NCI-H2196 treated with DMSO at 0.1 percent for 48 hours (cell line): ENCODE measurements at regions not wholly inside any gene's neighbourhood (a gene's known extent, or its start where the extent isn't known, plus 50 kb on each side); places are given as distances from the start of the nearest gene placed in this dataset.

Experiments used
- DNase-seq: peaks from one replicate; lab custom pipeline; 2025; ENCODE audit not compliant: unreplicated experiment; lab: John Stamatoyannopoulos, UW

GRCh38 chr7:7044806-7045205, 137.5 kb upstream of the C1GALT1 start:
- DNase-seq: no peak

DNA sequence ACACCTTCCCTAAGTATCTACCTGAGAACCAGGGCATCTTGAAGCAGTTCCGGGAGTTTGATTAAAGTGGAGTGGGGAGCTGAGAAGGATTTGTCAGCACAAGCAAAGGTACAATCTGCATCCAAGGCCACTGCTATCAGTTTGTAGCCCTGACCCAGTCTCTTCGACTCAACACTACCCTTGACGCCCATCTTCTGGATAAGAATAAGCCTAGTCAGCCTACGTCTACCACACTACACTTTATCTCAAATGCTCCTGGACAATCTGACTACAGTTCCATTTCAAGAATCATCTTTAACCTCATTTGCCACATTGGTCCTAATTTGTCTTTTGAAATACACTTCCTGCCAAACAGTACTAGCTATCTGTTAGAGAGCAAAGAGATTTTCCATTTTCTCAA, 134.1 kb upstream of the C1GALT1 start:
- DNase-seq: no peak

DNA sequence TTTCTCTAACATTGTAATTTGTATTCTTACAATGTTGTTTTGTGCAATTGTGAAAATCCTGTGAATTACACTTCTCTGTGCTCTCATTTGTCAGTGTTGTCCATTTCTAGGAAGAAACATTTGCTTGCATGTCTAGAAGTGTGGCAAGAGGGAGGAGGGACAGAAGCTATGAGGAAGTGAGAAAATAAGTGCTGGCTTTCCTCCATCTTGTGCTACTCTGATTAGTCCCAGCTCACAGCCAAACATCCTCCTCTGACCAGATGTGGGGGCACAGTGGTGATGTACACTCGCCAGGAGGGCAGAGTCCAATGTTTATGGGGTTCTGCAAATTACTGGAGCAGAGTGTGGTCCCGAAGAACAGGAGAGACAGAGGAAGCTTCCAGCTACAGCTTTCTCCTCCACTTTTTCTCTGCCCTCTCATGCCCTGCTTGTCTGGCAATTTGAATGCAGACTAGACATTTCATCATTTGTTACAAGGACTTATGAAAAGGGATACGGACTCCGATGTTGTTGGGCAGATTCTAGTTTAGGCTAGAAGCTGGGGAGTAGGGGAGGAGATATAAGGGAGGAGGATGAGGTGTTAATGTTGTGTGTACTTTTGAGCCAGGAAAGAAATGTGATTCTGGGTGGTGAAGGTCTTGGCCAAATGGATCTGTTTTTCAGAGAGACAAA, 131.0 kb upstream of the C1GALT1 start:
- no peak for DNase-seq

DNA sequence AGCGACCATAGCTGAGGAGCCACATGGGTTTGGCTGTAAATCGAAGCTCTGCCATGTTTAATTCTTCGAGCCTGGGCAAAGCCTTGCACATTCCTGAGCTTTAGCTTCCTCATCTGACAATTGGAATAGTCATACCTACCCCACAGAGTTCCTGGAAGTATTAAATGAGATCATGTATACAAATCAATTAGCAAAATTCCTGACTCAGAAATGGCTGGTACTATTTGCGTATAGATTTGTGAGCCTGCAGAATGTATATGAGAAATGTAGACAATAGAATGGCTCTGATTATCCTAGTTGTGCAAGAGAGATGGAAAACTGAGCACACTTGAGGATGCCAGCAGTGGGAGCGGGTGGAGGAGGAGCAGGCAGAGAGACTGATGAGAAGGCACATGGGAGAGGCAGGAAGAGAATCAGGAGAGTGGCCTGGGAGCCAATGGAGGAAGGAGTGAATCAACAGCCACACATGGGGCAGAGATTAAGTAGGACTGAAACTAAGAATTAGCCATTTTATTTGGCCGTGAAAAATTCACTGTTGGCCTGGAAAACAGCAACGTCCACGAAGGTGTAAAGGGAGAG, 128.0 kb upstream of the C1GALT1 start:
- no peak for DNase-seq

DNA sequence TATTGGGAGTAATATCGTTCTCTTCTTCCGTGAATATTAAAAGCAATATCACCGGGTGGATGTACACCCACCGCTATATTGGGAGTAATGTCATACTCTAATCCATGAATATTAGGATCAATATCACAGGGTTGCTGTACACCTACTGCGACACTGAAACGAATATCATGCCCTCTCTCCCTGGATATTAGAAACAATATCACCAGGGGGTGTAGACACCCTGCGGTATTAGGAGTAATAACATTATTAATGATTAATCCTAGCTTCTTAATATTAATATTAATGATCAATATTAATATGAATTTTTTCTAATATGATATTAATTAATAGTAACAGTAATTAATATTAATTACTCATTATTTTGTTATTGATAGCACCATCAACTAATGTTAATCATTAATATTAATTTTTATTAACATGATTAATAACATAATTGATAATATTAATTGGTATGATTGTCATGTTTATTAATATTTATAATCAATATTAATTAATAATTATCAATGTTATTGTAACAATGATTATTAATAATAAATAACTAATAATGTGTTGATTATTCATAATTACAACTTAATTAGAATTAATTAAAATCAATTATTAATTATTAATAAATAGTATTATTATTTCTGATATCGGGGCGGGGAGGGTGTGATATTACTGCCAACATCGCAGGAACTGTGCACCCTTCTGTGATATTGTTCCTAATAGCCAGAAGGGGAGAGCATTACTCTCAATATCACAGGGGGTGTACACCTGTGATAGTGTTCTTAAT, 121.3 kb upstream of the C1GALT1 start:
- no peak for DNase-seq

- no peak for DNase-seq
Measured at GRCh38 chr7:7077945-7078344, 104.4 kb upstream of the C1GALT1 start.

- no peak for DNase-seq
Measured at GRCh38 chr7:7080802-7081201, 101.5 kb upstream of the C1GALT1 start.

- DNase-seq: no peak
Measured at GRCh38 chr7:7090460-7090859, 91.9 kb upstream of the C1GALT1 start.

- DNase-seq: no peak
Measured at GRCh38 chr7:7098280-7098818, 84.0 kb upstream of the C1GALT1 start.

DNA sequence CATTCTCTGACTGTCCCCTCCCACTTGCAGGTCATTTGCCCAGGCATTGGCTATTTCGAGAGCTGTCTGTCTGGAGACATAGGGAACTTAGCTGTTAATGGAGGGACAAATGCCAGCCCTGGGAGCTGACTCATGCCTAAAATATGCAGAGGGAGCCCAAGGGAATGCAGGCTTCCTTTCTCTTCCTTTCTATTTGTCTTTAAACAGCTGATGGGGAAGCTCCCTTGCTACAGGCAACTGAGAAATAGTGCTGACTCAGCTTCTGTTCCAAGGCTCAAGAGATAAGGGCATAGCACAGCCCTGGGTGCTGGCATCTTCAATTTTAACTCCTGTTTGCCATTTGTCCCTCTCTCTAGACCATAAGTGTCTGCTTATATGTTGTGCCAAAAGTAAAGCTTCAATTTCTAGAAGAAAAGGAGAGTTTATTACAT, 82.7 kb upstream of the C1GALT1 start:
- DNase-seq: peak; percentile 61

DNA sequence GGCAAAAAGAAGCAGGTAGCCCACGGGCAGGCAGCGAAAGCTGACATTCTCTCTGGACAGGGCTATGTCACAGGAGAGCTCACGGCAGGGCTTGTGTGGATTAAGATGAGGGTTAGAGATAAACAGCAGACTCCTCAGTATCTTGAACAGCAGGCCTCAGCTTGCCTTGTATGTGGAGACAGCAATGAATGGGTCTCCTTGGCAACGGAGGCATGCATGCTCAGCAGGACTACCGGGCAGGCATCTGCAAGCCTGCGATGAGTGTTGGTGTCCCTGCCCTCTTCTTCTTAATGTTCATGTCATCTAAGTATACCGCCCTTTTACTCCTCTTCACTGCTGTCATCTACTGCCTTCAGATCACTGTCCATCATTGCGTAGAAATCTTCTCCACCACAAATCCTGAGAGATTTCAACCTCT, 81.9 kb upstream of the C1GALT1 start:
- DNase-seq: peak; percentile 30

DNA sequence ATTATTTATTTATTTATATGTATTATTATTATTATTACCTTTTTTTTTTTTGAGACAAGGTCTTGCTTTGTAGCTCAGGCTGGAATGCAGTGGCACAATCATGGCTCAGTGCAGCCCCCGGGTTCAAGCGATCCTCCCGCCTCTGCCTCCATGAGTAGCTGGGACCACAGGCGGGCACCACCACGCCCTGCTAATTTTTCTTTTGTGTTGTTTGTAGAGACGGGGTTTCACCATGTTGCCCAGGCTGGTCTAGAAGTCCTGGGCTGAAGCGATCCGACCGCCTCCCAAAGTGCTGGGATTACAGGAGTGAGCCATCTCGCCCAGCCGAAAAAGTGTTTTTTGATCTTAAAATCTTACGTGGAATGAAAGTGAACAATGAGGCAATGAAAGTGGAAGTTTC, 79.4 kb upstream of the C1GALT1 start:
- DNase-seq: no peak

- peak; percentile 35 for DNase-seq
Measured at GRCh38 chr7:7103343-7104313, 78.7 kb upstream of the C1GALT1 start.

GRCh38 chr7:7104314-7104698, 78.0 kb upstream of the C1GALT1 start:
- no peak for DNase-seq

DNA sequence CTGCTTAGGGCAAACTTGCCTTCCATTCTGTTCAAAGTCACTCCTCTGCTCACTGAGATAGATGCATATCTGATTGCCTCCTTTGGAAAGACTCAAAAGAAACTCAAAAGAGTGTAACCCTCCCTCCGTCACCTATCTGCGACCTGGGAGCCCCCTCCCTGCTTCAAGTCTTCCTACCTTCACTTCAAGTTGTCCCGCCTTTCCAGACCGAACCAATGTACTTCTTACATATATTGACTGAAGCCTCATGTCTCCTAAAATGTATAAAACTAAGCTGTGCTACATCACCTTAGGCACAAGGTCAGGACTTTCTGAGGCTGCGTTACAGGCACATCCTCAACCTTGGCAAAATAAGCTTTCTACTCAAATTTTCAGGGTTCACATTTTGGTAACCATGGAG, 77.4 kb upstream of the C1GALT1 start:
- no peak for DNase-seq

DNA sequence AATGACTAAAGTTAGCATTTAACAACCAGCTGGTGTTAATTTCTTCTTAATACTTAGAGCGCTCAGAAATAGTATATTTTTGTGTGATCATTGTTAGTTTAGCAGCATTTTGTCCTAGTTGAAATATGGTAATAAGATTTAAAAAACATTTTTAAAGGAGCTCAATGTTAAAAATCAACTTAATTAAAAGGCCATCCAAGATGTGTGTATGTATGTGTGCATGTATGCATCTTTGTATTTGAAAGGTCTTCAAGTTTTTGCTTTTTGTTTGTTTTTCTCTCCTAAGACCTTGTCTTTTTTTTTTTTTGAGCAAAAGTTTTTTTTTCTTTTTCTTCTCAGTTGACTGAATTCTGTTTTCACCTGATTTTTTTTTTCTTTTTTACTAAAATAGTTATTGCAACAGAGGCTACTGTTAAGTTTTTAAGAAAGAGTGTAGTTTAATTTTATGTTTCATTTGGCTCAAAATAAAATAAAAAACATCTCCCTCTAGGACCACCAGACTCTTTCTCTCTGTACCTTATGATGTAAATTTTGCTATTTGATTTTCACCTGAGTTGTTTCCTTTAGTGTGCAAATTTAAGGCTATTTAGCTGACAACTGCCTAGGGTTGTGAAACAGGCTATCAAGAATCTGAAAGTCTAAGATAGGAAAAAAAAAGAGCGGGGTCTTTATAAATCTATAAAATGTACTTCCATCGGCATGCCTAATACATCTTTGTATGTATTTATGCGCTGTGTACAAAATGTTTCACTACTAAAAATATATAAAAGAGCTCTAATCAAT, 76.4 kb upstream of the C1GALT1 start:
- DNase-seq: no peak

DNA sequence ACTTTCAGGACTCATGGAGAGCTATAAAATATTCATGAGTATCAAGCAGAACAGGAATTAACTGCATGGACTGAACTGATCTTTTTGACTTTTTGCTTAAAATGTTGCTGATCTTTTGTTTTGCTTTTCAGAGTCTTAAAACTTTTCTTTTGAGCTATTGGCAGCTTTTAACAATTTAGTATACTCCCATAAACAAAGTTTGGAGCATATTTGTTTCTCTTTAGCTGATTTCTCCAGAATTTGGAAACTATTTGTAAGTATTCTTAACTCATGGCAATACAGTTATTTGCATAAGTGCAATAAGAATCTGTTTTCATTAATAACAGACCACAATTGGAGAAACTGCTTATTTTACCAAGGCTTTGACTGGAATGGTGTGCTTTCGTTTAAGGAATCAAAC, 73.4 kb upstream of the C1GALT1 start:
- no peak for DNase-seq

- DNase-seq: no peak
Measured at GRCh38 chr7:7109934-7110333, 72.4 kb upstream of the C1GALT1 start.

- DNase-seq: no peak
Measured at GRCh38 chr7:7110706-7111105, 71.6 kb upstream of the C1GALT1 start.

- no peak for DNase-seq
Measured at GRCh38 chr7:7112868-7113267, 69.5 kb upstream of the C1GALT1 start.
